HG02943 (cell line): ENCODE measurements at regions not wholly inside any gene's neighbourhood (a gene's known extent, or its start where the extent isn't known, plus 50 kb on each side); places are given as distances from the start of the nearest gene placed in this dataset.
"Not testable (repeated sequence)": the region's sequence is repeated elsewhere in the genome, so short reads cannot be mapped to it uniquely, and the experiment has no call there.

Source experiments
- ATAC-seq: cut with Tn5 transposase; IDR thresholded peaks from one replicate; pipeline ENCODE4 v1.9.1; 2021; ENCODE audit warnings: mild to moderate bottlenecking, low read depth, moderate library complexity; ENCODE audit not compliant: unreplicated experiment

DNA sequence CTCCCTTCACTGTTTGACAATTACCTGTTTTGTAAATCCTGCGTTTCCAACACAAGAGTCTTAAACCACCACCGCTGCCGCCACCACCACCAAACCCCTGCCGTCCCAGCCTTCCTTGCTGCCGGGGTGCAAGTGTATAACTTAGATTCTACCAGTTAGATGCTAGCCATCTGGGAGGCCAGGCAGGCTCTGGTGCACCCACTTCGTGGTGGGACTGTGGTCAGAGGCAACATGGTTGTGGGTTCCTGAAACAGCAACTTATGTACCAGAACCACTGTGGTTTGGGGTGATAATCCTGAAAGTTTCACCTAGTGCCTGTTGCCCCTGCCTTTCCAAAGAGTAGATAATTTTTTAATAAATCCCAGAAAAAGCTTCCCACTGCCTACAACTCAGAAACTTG is 510.5 kb downstream of the CCSER2 start:
- no peak for ATAC-seq

DNA sequence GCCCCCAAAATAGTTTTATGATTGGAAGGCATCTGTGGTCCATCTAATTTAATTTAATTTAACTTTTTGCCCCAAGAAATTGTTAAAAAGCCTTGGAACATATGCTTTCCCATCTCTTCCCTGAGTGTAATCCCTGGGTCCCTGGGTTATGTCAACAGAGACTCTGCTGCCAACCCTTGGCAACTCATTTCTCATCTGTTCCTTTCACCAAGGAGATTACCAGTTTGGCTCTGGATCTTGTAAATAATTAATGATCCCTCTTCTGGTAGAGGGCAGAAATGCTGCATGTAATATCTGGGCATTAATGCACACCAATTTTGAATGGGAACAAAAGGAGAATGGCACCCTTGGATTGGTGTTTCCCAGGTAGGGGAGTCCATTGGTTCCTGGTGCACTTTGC is 514.2 kb downstream of the CCSER2 start:
- ATAC-seq = no peak

DNA sequence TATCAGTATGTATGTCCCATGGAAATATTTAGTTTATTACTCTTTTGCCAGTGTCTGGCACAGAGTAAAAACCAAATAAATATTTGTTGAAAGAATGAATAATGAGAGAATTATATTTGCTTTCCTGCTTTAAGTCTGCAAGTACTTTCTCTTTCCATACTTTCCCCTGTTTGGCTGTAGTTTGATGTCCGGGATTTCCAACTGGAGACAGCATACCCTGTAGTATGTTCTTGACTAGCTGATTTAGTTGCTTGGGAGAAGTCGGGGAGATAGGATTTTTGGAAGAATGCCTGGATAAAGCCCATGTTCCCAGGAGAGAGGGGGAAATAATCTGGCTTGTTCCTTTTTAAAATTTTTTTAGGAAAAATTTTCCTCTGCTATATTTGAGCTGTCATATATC is 516.1 kb downstream of the CCSER2 start:
- no peak for ATAC-seq

DNA sequence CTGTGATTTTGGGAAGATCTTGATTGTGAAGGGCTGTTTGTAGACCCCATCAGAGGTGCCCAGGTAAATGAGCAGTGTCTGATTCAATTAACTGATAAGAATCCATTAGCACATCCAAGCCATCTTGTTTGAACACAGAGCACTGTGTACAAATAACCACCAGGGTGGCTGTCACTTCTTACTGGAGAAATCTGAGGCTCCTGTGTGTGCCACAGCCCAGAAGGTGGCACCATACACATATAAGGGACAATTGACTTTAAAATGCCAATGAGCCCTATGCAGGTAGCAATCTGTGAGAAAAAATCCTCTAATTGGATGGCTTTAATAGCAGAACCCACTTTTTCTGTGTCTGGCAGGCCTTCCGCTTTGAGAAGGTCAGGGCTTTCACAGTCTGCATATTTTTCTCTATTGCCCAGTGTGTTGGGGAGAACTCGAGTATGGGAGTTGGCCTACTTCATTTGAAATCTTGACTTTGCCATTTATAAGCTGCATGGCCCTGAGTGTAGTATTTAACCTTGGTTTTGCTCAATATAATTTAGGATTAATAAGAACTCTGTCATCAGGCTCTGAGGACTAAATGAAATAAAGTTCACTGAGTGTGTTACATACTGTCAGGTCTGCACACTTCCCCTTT is 517.4 kb downstream of the CCSER2 start:
- no peak for ATAC-seq

DNA sequence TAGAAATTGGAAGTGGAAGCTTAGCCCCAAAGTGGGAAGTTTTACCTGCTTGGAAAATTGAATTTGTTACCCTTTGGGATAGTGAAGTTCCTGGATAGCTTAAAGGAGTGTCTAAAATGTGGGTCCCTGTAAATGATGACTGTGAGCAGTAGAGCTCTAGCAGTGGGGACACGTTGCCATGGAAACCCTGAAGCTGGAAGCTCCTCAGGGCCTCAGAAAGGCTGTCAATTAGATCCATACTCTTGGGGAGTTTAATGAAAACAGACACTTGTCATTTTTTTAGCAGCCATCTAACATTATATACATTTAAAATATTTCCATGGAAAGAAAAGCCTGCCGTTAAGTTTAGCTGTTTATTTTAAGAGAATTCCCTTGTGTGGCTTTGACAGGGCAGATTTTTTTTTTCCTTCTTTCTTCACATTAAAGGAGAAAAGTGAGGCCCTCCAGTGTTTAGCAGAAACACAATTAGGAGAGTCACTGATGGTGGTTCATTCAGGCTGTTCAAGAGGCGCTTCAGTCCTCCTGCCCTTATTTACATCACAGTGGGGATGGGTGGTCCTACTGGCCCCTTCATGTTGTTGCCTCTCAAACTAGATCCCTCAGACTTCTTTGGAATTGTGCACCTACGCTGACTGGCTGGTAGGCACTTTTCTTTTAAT is 518.4 kb downstream of the CCSER2 start:
- no peak for ATAC-seq

DNA sequence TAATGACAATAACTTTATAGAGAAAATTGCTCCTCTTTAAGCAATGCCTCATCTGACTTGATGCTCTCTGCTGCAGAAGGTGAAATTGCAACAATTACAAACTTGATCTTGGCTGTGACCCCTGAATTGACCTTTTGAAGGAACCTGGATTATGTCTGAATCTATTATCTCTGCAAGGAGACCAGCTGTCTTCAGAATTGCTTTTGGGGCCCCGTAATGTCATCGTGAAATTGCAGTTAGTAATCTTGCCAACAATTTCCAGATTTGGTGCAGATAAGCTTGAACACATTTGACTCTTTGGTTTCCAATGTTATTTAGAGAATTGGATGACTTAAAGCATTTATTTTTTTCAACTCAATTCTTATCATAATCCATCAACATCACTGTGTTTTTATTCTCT is 520.6 kb downstream of the CCSER2 start:
- ATAC-seq = no peak

DNA sequence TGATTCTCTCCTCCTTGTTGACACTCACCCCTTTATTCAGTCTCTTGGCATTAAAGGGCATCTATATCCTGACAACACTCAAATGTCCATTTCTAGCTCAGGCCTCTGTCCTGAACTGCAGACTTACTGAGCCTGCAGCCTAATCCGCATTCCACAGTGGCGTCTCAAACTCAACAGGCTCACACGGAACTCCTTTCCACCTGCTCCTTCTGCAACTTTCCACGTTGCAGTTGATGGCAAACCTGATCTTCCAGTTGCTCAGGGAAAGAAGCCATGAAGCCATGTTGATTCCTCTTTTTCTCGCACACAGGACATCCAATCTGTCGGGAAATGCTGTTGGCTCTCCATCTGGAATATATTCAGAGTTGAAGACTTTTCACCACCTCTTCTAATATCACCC is 522.4 kb downstream of the CCSER2 start:
- ATAC-seq = no peak

DNA sequence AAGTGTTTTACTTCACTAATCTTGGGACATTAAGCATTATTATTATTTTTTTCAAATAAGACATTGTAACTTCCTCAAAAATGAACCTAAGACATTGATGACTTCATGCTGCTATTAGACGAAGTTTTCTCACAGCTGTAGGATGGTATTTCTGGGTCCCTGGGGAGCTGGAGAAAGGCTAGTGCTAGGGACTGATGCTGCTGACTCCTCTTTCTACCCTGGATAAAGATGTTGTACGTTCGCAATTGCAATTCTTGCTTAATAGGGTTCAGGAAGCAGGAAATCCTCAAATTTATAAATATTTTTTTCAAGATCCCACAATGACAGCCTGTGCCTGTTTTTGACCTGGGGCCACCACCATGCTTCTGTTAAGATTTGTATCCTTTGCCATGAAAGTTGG is 526.0 kb downstream of the CCSER2 start:
- no peak for ATAC-seq

DNA sequence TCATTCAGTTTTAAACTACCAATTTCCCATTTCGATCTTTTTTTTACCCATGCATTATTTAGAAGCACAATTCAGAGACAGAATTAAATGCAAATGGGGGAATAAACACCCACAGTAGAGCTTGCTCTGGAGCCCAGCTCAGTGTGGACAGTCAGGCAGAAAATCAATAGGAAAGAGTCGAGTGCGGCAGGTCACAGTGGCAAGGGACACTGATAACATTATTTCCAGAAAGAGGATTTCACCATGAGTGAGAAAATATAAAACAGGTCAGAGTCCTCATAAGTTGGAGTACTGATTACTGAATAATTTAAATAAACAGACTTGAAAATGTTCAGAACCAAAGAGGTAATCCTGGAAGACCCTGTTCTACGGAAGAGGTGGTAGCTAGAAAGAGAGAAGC is 532.5 kb downstream of the CCSER2 start:
- ATAC-seq = no peak

DNA sequence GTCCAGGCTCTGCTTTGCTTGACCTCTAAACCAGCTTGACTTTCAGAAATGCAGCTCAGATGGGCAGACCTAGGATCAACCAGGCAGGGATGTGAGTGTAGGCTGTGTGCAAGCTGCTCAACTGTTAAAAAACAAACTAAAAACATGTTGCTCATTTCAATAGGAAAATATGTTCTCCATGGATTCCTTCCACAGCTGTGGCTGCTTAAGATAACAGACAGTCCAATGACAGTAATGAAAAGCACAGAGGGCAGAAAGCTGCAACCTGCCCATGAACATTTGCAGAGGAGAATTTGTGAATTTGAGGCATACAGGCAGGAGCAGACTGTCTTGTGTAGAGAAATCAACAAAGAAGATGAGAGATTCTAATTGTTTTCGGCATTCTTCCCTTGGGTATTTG is 534.2 kb downstream of the CCSER2 start:
- no peak for ATAC-seq

DNA sequence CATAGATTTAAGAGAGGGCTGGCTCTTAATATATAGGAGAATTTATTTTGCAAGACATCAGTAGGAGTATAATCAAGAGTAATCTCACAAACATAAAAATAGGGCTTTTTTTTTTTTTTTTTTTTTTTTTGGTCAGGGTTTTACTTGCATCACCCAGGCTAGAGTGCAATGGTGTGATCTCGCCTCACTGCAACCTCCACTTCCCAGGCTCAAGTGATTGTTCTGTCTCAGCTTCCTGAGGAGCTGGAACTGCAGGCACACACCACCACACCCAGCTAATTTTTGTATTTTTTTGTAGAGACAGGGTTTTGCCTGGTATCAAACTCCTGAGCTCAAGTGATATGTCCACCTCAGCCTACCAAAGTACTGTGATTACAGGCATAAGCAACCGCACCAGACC is 535.3 kb downstream of the CCSER2 start:
- no peak for ATAC-seq

DNA sequence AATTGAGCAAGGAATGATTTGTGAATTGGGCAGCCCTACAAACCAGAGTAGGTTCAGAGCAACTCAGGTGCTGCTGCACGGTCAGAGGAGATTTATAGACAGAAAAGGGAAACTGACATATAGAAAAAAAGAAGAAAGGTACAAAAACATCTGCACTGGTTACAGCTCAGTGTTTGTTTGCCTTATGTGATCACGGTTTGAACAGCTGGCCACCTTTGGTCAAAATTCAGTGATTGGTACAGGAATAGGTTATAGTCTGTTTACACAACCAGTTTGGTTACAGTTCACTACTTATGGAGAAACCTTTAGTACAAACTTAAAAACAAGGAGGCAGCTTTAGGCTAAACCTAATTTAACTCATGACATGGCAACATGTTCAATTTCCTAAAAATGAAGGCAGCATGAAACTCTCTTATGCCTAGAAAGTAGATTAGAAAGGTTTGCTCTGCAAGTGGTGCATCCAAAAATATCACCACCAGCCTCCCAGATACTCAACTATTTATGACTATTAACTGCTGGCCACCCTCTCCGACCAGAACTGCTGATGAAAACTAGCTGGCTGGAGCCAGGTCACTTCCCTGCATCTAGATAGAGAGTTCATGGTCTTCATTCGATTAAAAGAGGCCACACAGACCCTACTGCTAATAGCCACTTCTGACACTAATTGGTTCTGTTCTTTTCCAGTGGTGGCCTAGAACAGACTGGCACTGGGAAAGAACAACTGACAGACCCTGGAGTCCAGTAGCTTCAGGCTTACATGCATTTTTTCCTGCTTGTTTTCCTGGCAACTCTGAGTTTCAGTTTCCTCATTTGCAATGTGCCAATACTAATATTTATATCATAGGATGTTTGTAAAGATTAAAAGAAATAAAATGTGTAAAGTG is 548.0 kb downstream of the CCSER2 start:
- no peak for ATAC-seq

DNA sequence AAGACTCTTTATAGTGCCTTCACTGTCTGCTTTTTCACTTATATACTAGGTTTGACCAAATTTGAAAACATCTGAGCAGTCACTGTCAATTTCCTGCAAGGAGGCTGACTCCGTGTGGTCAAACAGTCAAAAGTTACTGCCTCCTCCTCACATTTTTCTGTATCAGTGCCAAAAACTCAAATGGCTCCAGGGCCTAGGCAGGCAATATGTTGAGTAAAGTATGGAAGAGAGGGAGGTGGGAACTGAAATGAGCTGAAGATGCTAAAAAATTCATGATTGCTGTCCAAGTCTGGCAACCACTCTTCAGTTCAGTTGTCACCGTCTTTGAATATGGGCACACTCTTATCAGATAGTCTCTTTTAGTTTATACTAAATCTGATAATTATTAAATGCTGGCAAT is 551.6 kb downstream of the CCSER2 start:
- no peak for ATAC-seq

DNA sequence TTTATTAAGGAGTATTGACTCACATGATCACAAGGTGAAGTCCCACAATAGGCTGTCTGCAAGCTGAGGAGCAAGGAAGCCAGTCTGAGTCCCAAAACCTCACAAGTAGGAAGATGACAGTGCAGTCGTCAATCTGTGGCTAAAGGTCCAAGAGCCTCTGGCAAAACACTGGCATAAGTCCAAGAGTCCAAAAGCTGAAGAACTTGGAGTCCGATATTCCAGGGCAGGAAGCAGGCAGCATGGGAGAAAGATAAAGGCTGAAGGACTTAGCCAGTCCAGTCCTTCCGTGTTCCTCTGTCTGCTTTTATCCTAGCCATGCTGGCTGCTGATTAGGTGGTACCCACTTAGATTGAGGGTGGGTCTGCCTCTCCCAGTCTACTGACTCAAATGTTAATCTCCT is 553.3 kb downstream of the CCSER2 start:
- not testable (repeated sequence) for ATAC-seq

DNA sequence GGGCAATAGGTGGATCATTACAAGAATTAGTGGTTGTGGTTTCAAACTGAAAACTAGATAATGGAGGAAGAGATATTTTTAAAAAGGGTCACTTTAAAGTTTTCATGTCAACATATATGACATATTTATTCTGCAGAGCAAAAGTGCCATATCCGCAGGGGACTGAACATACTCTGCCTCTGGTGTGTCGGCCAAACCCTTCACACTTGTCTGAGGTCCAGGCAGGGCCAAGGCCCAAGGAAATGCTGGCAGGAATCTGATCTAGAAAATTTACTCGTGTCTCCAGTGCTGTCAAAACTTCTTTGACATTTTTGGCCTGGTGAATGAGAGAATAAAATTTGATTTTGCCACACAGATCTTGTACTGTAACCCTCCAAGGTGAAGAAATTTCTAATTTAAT is 562.3 kb downstream of the CCSER2 start:
- no peak for ATAC-seq

DNA sequence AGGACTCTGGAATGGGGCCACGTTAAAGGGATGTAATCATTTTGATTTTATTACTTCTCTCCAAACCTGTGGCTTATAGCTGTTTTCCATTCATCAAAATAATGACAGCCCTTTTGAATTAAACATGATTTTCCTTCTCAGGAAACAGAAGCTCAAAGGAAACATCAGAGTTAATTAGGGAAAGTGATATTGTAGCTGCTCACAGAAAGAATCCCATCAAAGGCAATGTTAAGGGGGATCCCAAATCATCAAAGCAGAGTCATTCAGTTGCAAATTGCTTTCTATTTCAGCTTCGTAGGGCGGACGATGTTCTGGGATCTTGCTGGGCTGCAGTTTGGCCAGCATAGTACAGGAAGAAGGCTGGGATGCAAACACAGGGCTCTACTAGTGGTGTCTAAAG is 563.2 kb downstream of the CCSER2 start:
- ATAC-seq = no peak

DNA sequence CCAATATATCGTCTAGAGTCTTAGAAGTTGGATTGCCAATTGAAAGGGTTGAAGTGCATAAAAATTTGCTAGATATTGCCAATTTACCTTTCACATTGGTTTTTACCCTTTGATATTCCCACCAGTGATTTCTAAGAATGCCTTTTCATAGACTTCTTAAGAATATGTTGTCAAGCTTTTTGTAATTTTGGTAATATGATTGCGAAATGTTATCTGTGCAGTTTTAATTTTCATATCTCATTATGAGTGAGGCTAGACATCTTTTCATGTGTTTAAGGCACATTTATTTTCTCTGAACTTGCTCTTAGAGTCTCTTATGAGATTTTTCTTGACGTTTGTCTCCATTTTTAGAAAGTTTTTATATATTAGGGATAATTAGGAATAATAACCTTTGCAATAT is 567.2 kb downstream of the CCSER2 start:
- ATAC-seq = no peak

DNA sequence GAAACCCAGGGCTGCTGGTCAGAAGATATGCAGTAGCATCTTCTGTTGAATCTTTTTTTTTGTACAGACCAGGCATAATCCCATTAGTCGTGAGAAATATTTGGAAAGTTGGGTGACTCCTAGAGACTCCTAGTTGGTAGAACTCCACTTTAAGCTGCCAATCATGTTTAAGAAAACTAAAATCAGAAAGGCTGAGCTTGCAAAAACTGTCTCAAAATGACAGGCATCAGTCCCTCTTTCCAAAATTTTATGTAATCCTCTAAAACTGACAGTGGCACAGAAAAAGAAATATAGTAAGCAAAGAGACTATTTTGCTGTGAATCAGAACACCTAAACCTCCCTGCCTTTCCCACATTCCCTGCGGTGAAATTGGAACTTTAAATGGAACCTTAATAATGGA is 568.5 kb downstream of the CCSER2 start:
- no peak for ATAC-seq

DNA sequence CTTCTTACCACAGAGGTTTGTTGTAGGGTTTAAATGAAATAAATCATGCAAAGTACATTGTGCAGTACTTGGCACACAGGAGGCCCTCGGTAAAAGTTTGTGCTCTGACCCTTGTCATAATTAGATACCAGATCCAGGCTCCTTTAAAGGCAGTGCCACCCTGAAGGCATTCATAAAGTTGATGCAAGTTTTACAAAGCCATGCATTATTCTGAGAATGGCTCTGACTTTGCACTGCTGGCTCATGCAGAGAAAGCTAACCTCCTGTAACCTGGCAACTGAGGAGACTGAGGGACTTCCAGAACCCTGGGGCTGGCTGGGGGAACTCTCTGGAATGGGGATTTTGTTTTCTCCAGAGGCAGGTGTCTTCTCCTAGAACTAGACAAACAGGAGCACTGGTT is 570.9 kb downstream of the CCSER2 start:
- ATAC-seq = no peak

DNA sequence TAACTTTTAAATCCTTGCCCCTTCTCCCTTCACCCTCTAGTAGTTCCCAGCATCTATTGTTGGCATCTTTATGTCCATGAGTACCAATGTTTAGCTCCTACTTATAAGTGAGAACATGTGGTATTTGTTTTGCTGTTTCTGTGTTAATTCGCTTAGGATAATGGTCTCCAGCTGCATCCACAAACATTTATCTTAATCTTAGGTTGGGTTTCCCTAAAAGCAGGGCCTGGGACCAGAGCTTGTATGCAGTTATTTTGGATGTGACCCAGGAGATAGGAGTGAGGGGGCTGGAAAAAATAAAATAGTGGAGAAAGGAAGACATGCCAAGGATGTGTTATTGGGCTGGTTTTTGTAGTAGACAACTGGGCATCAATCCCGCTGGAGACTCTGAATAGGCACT is 571.8 kb downstream of the CCSER2 start:
- ATAC-seq = no peak

DNA sequence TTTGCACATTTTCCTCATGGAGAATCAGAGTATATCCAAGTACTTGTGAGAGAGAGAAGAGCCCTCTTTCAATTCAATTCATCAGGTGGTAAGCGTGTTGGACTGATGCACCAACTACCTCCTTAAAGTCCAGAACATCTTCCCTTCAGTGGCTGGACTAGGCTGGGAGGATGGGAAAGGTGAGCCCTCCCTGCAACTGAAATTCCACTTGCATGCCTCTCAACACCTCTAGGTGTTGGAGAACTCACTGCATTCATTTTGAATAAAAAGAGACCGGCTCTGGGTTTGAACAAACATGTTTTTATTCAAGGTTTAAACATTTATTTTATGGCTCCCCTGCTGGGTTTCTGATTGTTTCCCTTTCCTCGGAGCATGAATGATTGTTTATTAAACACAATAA is 573.5 kb downstream of the CCSER2 start:
- ATAC-seq = no peak

DNA sequence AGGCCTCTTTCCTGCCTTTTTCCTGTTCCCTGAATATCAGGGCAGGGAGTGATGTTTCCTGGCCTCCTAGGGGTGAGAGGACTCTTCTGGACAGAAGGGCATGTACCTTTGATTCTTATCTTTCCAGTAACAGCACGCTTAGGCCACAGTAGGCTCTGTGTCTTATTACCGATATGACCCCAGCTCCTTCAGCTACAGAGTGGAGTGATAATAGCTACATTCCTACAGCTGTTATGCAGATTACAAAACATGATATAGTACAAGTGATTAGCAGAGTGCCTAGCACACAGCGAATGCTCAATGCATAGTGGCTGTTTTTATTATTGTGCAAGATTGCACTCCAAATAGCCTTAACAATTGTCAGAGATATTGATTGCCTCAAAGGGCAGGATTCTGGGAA is 574.2 kb downstream of the CCSER2 start:
- no peak for ATAC-seq
